ENCODE measurements at regions not wholly inside any gene's neighbourhood (a gene's known extent, or its start where the extent isn't known, plus 50 kb on each side); places are given as distances from the start of the nearest gene placed in this dataset.

DNA sequence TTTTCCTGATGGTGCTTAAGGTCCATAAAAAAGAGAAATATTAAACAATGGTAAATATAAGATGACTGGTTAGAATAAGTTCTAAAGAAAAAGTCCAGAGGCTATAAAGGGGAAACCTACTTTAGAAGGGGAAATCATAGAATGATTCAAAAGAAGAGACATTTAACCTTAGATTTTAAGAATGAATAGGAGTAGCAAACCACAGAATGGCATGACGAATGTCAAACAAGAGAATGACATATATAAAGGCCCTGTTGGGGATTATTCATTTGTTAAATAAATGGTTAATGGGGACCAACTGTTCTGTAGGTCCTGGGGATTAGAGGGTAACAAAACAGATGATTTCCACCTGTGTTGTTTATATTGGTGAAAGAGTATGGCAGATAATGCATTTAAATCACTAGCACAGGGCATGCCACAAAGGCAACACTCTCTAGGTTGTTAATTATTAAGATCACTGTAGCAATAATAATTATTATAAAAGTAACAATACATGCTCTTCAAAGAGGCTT lies 495.2 kb upstream of the GRIA1 start:
- DNase-seq (ENCODE audit: low read depth), result no peak

DNA sequence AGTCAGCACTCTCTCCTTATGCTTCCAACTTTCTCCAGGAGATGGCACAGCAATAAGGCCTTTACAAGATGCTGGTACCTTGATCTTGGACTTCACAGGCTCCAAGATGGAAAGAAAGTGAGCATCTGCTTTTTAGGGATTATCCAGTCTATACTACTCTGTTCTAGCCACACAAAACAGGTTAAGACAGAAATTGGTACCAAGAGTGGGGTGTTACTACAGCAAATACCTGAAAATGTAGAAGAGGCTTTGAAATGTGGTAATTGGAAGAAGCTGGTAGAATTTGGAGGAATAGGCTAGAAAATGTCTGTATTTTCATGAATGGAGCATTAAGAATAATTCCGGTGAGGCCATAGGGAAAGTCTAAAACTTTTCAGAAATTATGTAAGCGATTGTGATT lies 484.8 kb upstream of the GRIA1 start:
- DNase-seq (ENCODE audit: low read depth), result no peak

DNA sequence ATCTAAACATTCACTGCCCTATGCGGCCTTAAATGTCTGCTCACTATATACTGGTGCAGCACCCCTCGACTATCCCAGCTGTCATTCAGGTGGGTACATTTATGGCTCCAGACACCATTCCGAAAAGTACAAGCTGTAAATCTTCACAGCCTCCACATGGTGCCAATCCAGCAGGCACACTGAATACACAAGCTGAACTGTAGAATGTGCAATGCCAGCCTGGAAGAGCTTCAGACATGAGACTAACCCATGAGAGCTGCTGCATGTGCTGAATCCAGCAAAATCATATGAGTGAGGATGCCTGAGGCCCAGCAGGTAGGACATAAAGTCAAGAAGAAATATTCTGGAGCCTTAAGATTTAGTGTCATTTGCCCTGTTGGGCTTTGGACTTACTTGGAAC lies 483.8 kb upstream of the GRIA1 start:
- DNase-seq (ENCODE audit: low read depth), result no peak

DNA sequence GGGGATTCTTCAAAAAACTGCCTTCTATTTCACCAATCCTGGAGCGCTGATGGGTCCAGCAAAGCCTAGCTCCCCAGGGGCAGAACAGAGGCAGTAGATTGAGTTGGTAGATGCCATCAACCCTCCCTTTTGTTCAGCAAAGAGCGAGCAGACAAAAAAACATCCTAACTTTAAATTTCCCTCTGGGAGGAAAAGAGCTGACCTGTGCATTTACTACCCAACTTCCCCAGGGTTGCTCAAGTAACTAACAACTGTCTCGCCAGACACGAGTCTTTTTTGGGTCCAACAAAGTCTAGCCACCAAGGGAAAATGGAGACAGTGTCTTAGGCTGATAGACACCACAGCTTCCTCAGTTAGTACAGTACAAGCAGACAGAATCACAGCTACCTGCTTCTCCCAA lies 476.3 kb upstream of the GRIA1 start:
- no peak for DNase-seq (ENCODE audit: low read depth)

DNA sequence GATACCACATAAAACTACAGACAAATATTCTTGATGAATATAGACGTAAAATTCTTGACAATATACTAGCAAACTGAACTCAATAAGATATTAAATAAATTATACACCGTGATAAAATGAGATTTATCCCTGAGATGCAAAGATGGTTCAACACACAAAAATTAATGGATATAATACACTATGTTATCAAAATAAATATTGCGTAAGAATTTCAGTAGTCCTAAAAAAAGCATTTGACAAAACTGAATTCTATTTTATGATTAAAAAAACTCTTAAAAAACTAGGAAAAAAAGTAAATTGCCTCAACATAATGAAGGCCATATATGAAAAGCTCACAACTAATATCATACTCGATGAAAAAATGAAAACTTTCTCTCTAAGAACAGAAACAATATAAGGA lies 472.3 kb upstream of the GRIA1 start:
- DNase-seq (ENCODE audit: low read depth), result no peak

DNA sequence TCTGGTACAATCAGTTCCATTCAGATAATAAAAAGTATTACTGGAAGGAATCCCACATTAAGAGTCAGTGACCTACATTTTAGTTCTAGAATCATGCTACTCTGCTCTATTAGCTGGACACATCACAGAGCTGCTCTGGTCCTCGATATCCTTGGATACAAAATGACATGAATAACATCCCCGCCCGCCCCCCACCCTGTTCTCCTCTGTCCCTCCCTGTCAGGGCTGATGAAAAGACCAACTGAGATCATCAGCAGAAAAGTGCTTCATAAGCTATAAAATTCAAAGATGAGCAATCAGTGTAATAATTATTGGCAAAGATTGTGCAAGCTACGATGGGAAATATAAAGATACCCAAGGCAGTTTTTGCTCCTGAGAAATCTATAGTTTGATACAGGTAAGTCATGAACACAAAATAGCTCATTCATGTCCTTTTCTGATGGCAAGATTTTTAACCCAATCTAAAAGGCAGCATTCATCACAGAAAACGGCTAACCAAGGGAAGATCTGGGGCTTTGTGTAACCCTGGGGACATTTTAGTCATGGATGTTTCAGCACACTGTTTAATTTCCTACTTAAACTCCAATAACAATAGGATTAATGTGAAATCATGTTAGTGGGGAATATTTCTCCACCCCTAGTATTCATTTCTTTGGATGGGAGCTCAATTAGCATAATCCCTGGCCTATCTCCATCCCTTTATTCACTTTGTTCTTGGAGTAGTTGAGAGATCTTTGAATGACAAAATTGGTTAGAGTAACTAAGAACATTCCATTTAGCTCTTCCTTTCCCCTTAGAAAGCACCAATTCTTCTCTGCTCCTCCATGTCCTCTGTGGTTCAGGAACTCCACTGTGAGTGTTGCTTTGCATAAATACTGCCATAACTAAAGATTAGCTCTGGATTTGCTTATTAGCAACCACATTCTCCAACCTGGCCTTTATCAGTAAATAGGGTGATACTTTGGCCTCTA lies 459.4 kb upstream of the GRIA1 start:
- DNase-seq (ENCODE audit: low read depth), result no peak

DNA sequence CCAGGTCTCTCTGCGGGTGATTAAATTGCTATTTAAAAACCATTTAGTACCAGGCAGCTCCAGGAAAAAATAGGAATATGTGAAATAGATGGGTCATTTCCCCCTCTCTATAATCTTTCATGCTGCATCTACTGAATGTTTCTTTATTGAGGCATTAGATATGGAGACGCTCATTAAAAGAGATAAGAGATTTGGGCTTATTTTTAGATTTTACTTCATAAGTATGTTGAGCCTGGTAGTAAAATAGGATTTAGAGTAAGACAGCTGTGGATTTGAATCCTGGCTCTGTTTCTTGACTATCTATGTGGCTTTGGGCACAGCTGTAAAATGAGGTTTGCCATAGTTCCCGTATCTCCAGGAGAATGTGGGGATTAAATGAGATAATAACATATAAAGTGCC lies 451.0 kb upstream of the GRIA1 start:
- DNase-seq (ENCODE audit: low read depth), result no peak

DNA sequence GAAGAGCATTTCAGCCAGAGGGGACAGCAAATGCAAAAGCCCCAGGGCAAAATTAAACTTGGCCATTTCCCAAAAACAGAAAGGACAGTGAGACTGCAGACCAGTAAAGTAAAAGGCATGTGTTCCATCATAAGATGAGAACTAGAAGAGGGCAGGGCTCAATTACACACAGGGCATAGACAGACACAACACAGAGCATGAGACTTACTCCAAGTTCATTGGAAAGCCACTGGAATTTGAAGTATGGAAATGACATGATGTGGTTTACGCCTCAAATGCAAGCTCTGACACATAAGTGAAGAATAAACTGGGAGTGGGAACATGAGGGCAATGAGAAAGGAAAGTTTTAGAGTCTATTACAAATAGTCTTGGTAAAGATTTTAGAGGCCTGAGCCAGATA lies 446.6 kb upstream of the GRIA1 start:
- no peak for DNase-seq (ENCODE audit: low read depth)

DNA sequence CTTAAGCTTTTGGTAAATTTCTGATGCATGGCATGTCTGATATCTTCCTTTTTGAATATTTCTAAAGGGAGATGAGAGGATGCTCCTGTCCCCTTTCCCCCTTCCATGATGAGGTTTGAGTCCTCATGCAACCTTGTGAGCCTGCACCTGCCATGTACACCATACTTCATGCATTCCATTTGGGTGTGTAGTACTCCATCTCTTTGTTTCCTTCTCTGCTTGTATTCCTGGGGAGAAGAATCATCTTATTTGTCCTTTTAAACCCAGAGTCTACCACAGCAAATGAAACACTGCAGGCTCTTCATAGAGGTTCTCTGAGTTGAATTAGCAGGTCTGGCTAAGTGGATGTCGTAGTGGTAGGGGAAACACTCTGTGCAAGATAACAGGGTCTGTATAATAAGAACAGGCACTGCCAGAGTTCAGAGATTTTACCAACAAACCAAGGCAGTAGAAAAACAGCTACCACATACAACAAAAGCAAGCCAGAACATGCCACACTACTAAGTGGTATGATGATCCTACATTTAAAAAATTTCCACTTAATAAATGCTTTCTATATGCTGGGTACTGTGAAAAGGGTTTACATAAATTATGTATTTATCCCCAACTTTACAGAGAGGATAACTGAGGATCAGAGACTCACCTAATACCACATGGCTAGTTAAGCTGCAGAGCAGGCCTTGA lies 439.8 kb upstream of the GRIA1 start:
- DNase-seq (ENCODE audit: low read depth), result no peak

DNA sequence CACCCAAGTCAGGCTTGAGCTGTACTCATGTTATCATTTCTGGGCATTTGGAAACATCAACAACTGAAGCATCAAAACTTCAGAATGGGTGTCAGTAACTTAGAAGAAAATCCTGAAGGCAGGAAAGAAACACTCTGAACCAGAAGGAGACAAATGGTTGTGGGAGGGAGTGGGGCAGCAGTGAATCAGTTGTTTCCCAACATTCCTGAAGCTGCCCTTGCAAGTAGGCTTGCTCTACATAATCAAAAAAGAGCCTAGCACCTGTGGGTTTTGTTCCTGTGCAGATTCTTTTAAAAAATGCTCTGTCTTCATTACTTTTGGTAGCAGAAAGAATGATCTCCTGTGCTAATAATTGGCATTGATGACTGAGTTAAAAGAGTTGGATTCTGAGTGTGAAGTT lies 424.2 kb upstream of the GRIA1 start:
- DNase-seq (ENCODE audit: low read depth), result no peak

DNA sequence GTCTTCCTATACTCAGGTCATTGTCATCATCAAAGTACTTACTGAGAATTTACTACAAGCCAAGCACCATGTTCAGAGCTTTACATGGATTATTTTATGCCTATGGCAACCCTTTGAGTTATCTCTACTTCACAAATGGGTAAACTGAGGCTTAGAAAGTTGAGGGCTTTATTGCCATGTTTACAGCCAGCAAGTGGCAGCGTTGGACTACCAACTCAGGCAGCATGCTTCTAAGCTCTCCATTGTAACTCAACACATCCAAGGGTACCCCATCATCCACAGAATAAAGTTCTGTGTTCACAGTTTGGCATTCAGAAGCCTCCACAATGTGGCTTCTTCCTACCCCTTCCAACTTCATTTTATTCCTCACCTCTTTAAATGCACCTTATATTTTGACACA lies 422.6 kb upstream of the GRIA1 start:
- no peak for DNase-seq (ENCODE audit: low read depth)

DNA sequence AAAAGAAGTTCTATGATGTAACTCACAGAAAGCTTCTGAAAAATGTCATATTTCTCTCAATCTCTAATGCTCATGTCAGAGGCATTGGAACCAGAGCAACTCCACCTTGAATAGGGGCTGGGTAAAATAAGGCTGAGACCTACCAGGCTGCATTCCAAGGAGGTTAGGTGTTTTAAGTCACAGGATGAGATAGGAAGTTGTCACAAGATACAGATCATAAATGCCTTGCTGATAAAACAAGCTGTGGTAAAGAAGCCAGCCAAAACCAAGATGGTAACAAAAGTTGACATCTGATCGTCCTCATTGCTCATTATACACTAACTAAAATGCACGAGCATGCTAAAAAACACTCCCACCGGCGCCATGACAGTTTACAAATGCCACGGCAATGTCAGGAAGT lies 411.1 kb upstream of the GRIA1 start:
- no peak for DNase-seq (ENCODE audit: low read depth)

DNA sequence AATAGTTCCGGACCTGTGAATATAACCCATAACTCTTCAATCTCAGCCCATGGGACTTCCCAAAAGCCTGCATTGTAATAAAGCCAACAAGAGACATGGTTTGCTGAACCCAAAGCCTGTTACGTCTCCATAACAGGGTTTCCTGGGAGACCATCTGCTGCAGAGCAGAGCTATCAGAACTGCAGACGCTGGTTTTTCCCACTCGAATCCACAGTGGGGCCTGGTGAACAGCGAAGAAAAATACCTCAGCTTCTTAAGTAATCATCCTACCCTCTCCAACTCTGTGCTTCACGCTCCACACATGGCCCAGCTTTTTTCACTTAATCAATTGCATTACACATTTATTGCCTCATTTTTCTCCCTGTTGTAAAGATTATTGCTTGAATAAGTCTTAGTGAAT lies 409.5 kb upstream of the GRIA1 start:
- DNase-seq (ENCODE audit: low read depth), result no peak

DNA sequence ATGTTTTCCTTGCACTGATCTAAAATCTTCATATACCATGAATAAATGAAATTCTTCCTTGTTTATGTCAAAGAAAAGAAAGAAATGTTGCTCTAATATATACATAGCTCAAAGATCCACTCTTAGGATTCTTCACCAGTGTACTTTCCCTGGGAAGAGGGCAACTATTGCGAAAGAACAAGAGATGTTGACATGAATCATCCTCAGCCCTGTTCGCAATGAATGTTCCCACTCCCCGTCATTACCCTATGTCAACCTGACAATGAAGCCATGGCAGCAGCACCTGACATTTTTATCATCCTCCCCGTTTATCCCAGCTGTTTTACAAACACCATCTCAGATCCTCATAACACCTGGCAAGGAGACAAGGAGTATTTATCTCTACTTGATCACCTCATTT lies 409.1 kb upstream of the GRIA1 start:
- no peak for DNase-seq (ENCODE audit: low read depth)

DNA sequence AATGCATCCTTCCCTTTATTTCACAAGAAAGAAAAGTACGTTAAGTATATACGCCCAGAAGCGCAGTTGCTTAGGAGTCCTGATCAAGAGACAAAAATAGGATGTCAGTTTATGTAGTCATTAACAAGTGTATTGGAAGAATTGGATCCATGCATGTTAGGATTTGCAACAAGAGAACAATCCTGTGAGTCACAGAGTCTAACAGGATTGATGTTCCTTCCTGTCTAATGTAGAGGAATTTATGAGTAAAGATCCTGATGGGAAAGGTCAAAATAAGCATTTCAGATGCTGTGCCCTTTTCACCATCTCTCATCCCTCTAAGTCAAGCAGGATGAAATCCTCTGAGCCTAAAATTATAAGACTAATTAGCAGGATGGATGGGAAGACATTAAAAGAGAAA lies 406.0 kb upstream of the GRIA1 start:
- no peak for DNase-seq (ENCODE audit: low read depth)

DNA sequence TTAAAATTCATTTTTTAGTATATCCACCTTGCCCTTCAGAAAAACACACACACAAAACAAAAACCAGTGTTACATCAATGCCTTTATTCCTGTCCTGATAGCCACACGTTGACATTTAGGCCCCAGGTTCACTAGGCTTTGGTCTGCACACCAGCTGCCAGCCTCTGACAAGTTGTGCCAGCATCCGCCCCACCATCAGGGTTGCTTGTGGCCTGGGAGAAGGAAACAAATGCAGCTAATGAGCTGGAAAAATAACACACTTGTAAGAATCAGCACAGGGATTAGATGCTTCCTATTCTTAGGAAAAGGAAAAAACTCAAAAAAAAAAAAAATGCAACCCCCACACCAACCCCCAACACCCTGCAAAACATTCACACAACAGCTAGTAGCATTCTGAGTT lies 404.0 kb upstream of the GRIA1 start:
- no peak for DNase-seq (ENCODE audit: low read depth)

DNA sequence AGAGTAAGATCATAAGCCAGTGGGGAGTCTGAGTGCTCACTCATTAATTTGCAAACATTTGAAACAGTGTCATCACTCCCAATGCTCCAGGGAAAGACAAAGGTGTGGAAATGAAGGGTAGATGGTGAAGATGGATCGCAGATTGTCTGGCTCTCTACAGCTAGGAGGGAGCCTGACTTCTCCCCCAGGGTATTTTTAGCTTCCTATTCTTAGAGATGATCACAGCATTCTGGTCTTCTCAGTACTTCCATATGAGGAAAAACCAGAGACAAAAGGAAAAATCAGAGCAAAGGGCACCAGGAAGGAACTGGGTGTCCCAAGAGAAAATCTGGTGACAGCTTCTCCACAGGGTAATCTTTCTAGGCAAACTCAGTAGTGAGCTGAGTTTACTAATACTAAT lies 401.9 kb upstream of the GRIA1 start:
- DNase-seq (ENCODE audit: low read depth), result no peak

DNA sequence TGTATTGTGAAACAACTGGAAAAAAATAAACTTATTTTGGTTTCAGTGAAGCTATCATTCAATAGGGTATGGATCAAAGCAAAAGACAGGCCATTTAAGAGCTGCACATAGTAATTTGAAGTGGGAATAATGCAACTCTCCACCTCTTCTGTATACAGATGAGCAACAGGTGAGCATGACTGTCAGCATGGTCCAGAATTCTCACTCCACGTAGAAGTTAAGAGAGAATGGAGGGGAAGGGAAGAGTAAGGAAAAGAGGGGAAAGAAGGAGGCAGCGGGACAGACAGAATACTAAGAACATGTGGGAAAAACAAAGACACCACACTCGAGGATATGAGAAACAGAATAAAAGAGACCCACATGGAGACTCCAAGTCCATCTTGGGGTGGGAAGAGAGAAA lies 396.1 kb upstream of the GRIA1 start:
- DNase-seq (ENCODE audit: low read depth), result no peak

DNA sequence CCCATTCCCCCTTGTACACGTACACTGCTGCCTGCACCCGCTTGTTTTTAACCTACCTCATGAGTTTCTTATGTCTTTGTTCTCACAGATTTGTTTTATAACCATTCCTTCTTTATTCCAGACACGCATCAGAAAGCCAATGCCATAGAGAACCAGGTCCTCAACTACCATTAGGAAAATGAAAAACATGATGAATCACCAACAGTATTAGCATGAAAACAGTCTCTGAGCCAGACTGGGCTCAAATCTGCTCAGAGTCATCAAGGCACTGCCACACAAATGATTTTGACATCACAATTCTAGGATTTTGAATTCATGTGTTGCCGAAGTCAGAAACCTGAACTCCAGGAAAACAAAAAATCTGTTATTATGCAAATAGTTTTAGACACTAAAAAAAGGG lies 394.1 kb upstream of the GRIA1 start:
- DNase-seq (ENCODE audit: low read depth), result no peak

DNA sequence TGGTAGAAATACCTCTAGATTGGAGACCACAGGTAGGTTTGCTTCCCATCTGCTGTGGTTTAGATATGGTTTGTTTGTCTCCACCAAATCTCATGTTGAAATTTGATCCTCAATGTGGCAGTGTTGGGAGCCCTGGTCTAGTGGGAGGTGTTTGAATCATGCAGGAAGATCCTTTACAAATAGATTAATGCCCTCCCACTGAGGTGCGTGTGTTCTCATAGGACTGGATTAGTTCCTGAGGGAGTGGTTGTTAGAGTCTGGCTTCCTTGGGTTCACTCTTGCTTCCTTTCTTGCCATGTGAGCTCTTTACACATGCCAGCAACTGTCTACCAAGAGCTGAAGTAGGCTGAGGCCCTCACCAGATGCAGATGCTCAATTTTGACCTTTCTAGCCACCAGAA lies 391.1 kb upstream of the GRIA1 start:
- no peak for DNase-seq (ENCODE audit: low read depth)

DNA sequence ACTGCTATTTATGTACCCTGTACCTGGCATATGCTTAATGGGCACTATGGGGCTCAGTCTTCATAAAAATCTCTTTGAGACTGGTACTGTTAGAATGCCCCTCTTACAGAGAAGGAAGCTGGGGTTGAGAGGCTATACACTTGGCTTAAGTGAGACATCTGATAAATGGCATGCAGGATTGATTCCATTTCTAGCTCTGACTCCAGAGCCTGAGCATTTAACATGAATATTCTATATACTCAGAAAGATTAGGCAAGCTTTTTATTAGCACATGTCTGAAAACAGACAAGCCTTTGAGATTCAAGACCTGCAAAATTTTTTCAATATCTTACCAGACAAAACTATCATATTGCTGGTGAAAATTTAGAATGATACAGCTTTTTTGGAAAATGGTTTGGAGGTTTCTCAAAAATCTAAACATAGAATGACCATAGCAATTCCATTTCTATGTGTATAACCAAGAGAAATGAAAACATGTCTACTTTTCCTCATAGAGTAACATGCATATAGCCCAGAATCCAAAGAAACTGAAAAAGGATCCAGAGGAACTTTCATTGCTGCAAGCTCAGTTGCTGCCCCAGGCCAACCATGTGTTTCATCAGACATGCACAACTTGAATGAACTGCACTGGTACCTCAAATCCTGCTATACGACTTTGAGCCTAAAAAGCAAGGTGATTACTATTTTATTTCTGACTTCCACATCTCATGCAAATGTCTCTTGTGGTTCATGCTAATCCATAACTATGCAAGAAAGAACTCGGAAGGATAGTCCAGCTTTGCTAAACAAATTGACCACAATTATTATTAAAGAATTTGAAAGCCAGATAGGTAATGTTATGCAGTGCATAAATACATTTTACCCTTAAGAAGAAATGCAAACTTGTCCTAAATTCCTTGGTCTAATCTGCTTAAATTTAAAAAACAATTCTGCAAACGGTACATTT lies 389.0 kb upstream of the GRIA1 start:
- DNase-seq (ENCODE audit: low read depth), result no peak

DNA sequence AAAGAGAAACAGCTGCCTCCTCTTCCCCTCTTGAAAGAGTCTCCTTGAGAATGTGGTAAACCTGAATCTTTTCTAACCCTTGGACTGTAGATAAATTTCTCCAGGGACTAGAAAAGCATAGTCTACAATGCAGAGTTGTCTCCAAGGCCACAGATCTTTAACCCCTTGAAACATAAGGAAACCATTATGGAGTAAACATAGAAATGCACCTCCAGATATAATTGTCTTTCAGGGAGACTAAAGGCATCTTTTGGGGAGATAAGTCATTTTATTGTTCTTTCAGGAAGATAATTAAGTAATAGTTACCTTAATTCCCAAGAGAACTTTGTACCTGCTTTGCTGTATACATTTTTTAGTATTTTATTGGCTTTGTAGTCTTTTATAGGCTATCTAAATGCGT lies 373.6 kb upstream of the GRIA1 start:
- DNase-seq (ENCODE audit: low read depth), result no peak
